B cell (primary cell): ENCODE measurements at regions not wholly inside any gene's neighbourhood (a gene's known extent, or its start where the extent isn't known, plus 50 kb on each side); places are given as distances from the start of the nearest gene placed in this dataset.
"Not testable (repeated sequence)": the region's sequence is repeated elsewhere in the genome, so short reads cannot be mapped to it uniquely, and the experiment has no call there.

Experiments used
- ATAC-seq: fragments of 200-7000 bp; cut with Tn5 transposase; one replicate; pipeline ENCODE4 v1.10.0; 2021; ENCODE audit warnings: low read depth, mild to moderate bottlenecking, moderate number of reproducible peaks, moderate library complexity
- CTCF ChIA-PET: fragments of 350-600 bp; sonication (Branson Sonifier 250); formaldehyde crosslinking; loops from one replicate; lab custom pipeline; 2021; ENCODE audit warnings: antibody characterized with exemption, inconsistent platforms; lab: Charles Lee
- POLR2A ChIA-PET: fragments of 350-600 bp; sonication (Branson Sonifier 250); formaldehyde crosslinking; loops from one replicate; lab custom pipeline; 2021; ENCODE audit warnings: antibody characterized with exemption; lab: Charles Lee
- DNase-seq: peaks from one replicate; pipeline ENCODE4 v3.0.0; 2013
- H2AFZ ChIP-seq: 2 replicates; pipeline ENCODE4 v1.6.1; 2012; ENCODE audit warnings: mild to moderate bottlenecking, low read depth, low read length; ENCODE audit not compliant: insufficient read depth, poor library complexity, severe bottlenecking
- H3K27ac ChIP-seq, 2 donors: 1 replicate in 1 of 2; 2 replicates in 1 of 2; pipeline ENCODE4 v1.5.1; 2012 to 2013; ENCODE audit warnings: low read length in 2 of 2, mild to moderate bottlenecking in 2 of 2, moderate library complexity in 1 of 2
- H3K27me3 ChIP-seq, 4 experiments: fragments of 200-600 bp in 1 of 4; sonication (generic) in 1 of 4; replicated peaks in 1 of 4; 1 replicate in 2 of 4; 2 replicates in 2 of 4; pipeline versions ENCODE4 v1.6.1 to v1.7.0; 2013 to 2016; ENCODE audit warnings: low read length in 3 of 4, mild to moderate bottlenecking in 2 of 4, mixed read lengths in 1 of 4, moderate library complexity in 1 of 4; ENCODE audit not compliant: insufficient read depth in 4 of 4, control insufficient read depth in 3 of 4; ENCODE audit errors: control extremely low read depth in 1 of 4
- H3K36me3 ChIP-seq, 2 experiments: replicated peaks in 1 of 2; 1 replicate in 1 of 2; 2 replicates in 1 of 2; pipeline versions ENCODE4 v1.6.1 to v1.7.1; 2013; ENCODE audit warnings: low read length in 1 of 2; ENCODE audit not compliant: insufficient read depth in 2 of 2, control insufficient read depth in 1 of 2; ENCODE audit errors: control extremely low read depth in 1 of 2, extremely low read depth in 1 of 2
- H3K4me1 ChIP-seq, 2 donors: fragments of 200-600 bp in 1 of 2; sonication (generic) in 1 of 2; 1 replicate in 1 of 2; 2 replicates in 1 of 2; pipeline versions ENCODE4 v1.5.1 to v1.6.1; 2013 to 2017; ENCODE audit warnings: low read length in 2 of 2; ENCODE audit not compliant: control insufficient read depth in 2 of 2, insufficient read depth in 2 of 2
- H3K4me2 ChIP-seq: replicated peaks from 2 replicates; pipeline ENCODE3; 2012; ENCODE audit warnings: mild to moderate bottlenecking, low read depth, low read length; ENCODE audit not compliant: poor library complexity, severe bottlenecking
- H3K4me3 ChIP-seq, 5 experiments: fragments of 200-600 bp in 1 of 5; sonication (generic) in 1 of 5; 1 replicate in 3 of 5; 2 replicates in 2 of 5; pipeline versions ENCODE4 v1.5.1 to v1.7.0; 2011 to 2016; ENCODE audit warnings: low read length in 4 of 5, mild to moderate bottlenecking in 4 of 5, low read depth in 2 of 5, control low read depth in 1 of 5, moderate library complexity in 1 of 5; ENCODE audit not compliant: insufficient read depth in 1 of 5; ENCODE audit errors: control extremely low read depth in 1 of 5, extremely low read depth in 1 of 5
- H3K79me2 ChIP-seq: fragments of 200-600 bp; sonication (generic); one replicate; pipeline ENCODE4 v1.6.0; 2016; ENCODE audit warnings: low read length; ENCODE audit not compliant: control insufficient read depth, insufficient read depth
- H3K9ac ChIP-seq: fragments of 200-600 bp; sonication (generic); 2 replicates; pipeline ENCODE4 v1.6.1; 2017; ENCODE audit warnings: mild to moderate bottlenecking, low read length, moderate library complexity
- H3K9me3 ChIP-seq, 3 donors: one replicate each; pipeline versions ENCODE4 v1.6.1 to v1.7.1; 2013; ENCODE audit warnings: low read length in 2 of 3; ENCODE audit not compliant: control insufficient read depth in 2 of 3, insufficient read depth in 1 of 3; ENCODE audit errors: control extremely low read depth in 1 of 3
- H4K20me1 ChIP-seq: 2 replicates; pipeline ENCODE4 v1.6.0; 2012; ENCODE audit warnings: mild to moderate bottlenecking, low read length; ENCODE audit not compliant: insufficient read depth, control insufficient read depth, poor library complexity, severe bottlenecking
- H3K27ac Mint-ChIP-seq: one replicate; pipeline ENCODE4 v1.8.0; 2021; ENCODE audit warnings: mixed read lengths
- H3K27me3 Mint-ChIP-seq: one replicate; pipeline ENCODE4 v1.8.0; 2021; ENCODE audit warnings: mixed read lengths
- H3K4me1 Mint-ChIP-seq: one replicate; pipeline ENCODE4 v1.8.0; 2021; ENCODE audit warnings: mixed read lengths
- H3K4me3 Mint-ChIP-seq: one replicate; pipeline ENCODE4 v1.8.0; 2021; ENCODE audit warnings: mixed read lengths
- H3K9me3 Mint-ChIP-seq: one replicate; pipeline ENCODE4 v1.8.0; 2022; ENCODE audit warnings: mixed read lengths; ENCODE audit not compliant: insufficient read depth
- WGBS: methylation state at CpG from one replicate; pipeline ENCODE4 v1.1.5; 2013; ENCODE audit warnings: missing lambda C conversion rate; ENCODE audit not compliant: insufficient coverage; 5-methylcytosine and 5-hydroxymethylcytosine counted together
- intact Hi-C: fragments of 100-400 bp; cut with micrococcal nuclease; formaldehyde crosslinking; loops from one replicate; pipeline ENCODE4 v1.10.0; 2022

- H3K27ac Mint-ChIP-seq, H3K4me2 ChIP-seq, H2AFZ ChIP-seq, H3K27me3 ChIP-seq, ATAC-seq, H3K9me3 ChIP-seq, H3K9ac ChIP-seq, H3K36me3 ChIP-seq, H3K4me1 Mint-ChIP-seq, H3K27me3 Mint-ChIP-seq, H3K4me3 Mint-ChIP-seq, H3K4me3 ChIP-seq, CTCF ChIA-PET, H3K27ac ChIP-seq, POLR2A ChIA-PET, DNase-seq, H4K20me1 ChIP-seq, H3K9me3 Mint-ChIP-seq, H3K4me1 ChIP-seq, intact Hi-C loops, H3K79me2 ChIP-seq: not testable (repeated sequence)
- WGBS, result no CpG with 5 or more reads among the region's 1 CpG
Observed at GRCh38 chr7:150183602-150184001, 139.6 kb upstream of the LRRC61 start.

- CTCF ChIA-PET, H3K36me3 ChIP-seq, H3K9me3 Mint-ChIP-seq, H3K4me2 ChIP-seq, H3K79me2 ChIP-seq, H3K4me1 ChIP-seq, H3K27ac Mint-ChIP-seq, H3K4me3 Mint-ChIP-seq, H2AFZ ChIP-seq, H4K20me1 ChIP-seq, ATAC-seq, H3K4me3 ChIP-seq, H3K27ac ChIP-seq, H3K27me3 ChIP-seq, H3K4me1 Mint-ChIP-seq, H3K9ac ChIP-seq, DNase-seq, intact Hi-C loops, H3K9me3 ChIP-seq, H3K27me3 Mint-ChIP-seq, POLR2A ChIA-PET: not testable (repeated sequence)
- no CpG with 5 or more reads among the region's 1 CpG for WGBS
Observed at GRCh38 chr7:150189963-150190362, 133.2 kb upstream of the LRRC61 start.

GRCh38 chr7:150192541-150192940, 130.6 kb upstream of the LRRC61 start:
- H3K4me2 ChIP-seq, H3K4me3 ChIP-seq, H3K27me3 Mint-ChIP-seq, POLR2A ChIA-PET, H3K9me3 Mint-ChIP-seq, H2AFZ ChIP-seq, CTCF ChIA-PET, H3K4me1 Mint-ChIP-seq, H3K79me2 ChIP-seq, intact Hi-C loops, H3K4me1 ChIP-seq, H3K9me3 ChIP-seq, ATAC-seq, DNase-seq, H4K20me1 ChIP-seq, H3K9ac ChIP-seq, H3K4me3 Mint-ChIP-seq, H3K36me3 ChIP-seq, H3K27ac ChIP-seq, H3K27me3 ChIP-seq, H3K27ac Mint-ChIP-seq: not testable (repeated sequence)
- whole genome bisulfite sequencing, result no CpG with 5 or more reads among the region's 4 CpGs

GRCh38 chr7:150193866-150194265, 129.3 kb upstream of the LRRC61 start:
- H3K9ac ChIP-seq, DNase-seq, H3K4me1 Mint-ChIP-seq, H3K4me2 ChIP-seq, ATAC-seq, H2AFZ ChIP-seq, H3K4me1 ChIP-seq, H3K27ac Mint-ChIP-seq, H4K20me1 ChIP-seq, H3K27me3 ChIP-seq, H3K36me3 ChIP-seq, H3K27ac ChIP-seq, H3K4me3 Mint-ChIP-seq, H3K9me3 ChIP-seq, intact Hi-C loops, H3K27me3 Mint-ChIP-seq, POLR2A ChIA-PET, H3K9me3 Mint-ChIP-seq, CTCF ChIA-PET, H3K4me3 ChIP-seq, H3K79me2 ChIP-seq: not testable (repeated sequence)
- no CpG with 5 or more reads among the region's 3 CpGs for WGBS
